ENCODE measurements at regions not wholly inside any gene's neighbourhood (a gene's known extent, or its start where the extent isn't known, plus 50 kb on each side); places are given as distances from the start of the nearest gene placed in this dataset.
A peak's percentile ranks its signal among the peaks of the same experiment; 100 is the strongest.
"Not testable (repeated sequence)": the region's sequence is repeated elsewhere in the genome, so short reads cannot be mapped to it uniquely, and the experiment has no call there.

DNA sequence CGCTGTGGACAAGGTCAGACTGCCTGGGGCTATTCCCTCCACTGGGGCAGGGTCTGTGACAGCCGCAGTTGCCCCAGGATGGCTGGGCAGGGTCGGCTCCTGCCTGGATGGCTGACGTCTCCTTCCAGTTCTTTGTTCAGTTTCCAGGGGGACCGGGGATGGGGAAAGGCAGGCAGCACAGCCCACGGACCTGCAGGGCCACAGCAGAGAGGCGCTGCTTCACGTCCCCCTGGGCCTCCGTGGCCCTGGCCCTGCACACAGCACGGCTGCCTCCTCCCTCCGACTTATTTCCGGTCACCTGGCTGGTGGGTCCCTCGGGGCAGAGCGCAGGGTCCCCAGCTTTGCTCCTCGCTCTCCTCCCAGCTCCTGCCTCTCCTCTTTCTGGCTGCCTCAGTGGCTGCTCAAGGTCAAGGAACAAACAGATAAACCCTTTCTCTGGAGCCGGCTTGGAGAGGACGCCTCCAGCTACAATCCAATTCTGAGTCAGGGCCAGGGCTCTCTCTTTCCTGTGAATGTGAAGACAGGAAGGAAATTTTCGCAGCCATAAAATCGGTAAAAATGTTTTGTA is 169.7 kb downstream of the C9orf50 start:
- Mint-ChIP-seq H3K27ac (no peak overlapping the region), H3K4me3 (no peak overlapping the region), H3K4me1 (ENCODE audit: low read depth) (peaks cover 5% of the 10 kb centered on the region), H3K36me3 (ENCODE audit: low read depth) (no peaks in the 10 kb centered on the region), H3K9me3 (no peaks in the 10 kb centered on the region), H3K27me3 (ENCODE audit: low read depth) (no peaks in the 10 kb centered on the region)
- DNase-seq: no peak
- CTCF ChIA-PET: interaction anchor here (1.5 kb wide), 1 partner anchor 133 kb away, joined by 3 read pairs; no protein-coding TSS in a partner anchor
- intact Hi-C loops (cut with micrococcal nuclease): no loop called here

GRCh38 chr9:129449066-129449465 is 171.8 kb downstream of the C9orf50 start:
- H3K36me3 Mint-ChIP-seq (ENCODE audit: low read depth): no peaks in the 10 kb centered on the region
- H3K9me3 Mint-ChIP-seq: no peaks in the 10 kb centered on the region
- peaks cover 2% of the 10 kb centered on the region for H3K4me1 Mint-ChIP-seq (ENCODE audit: low read depth)
- H3K27me3 Mint-ChIP-seq (ENCODE audit: low read depth): no peaks in the 10 kb centered on the region
- CTCF ChIA-PET: no interaction called here
- no peak for DNase-seq
- no peak overlapping the region for H3K4me3 Mint-ChIP-seq
- H3K27ac Mint-ChIP-seq: no peak overlapping the region
- intact Hi-C loops (cut with micrococcal nuclease): no loop called here

- intact Hi-C loops (cut with micrococcal nuclease): no loop called here
- H3K4me3 Mint-ChIP-seq: no peak overlapping the region
- no peaks in the 10 kb centered on the region for H3K4me1 Mint-ChIP-seq (ENCODE audit: low read depth)
- H3K27ac Mint-ChIP-seq: no peak overlapping the region
- no peaks in the 10 kb centered on the region for H3K36me3 Mint-ChIP-seq (ENCODE audit: low read depth)
- no peak for DNase-seq
- no peaks in the 10 kb centered on the region for H3K9me3 Mint-ChIP-seq
- CTCF ChIA-PET: interaction anchor here (0.9 kb wide), 1 partner anchor 315 kb away, joined by 3 read pairs; no protein-coding TSS in a partner anchor
- peaks cover 5% of the 10 kb centered on the region for H3K27me3 Mint-ChIP-seq (ENCODE audit: low read depth)
Measured at GRCh38 chr9:129446828-129447550, 173.9 kb downstream of the C9orf50 start.

- CTCF ChIA-PET: no interaction called here
Measured at GRCh38 chr9:129445794-129446306, 175.1 kb downstream of the C9orf50 start.

DNA sequence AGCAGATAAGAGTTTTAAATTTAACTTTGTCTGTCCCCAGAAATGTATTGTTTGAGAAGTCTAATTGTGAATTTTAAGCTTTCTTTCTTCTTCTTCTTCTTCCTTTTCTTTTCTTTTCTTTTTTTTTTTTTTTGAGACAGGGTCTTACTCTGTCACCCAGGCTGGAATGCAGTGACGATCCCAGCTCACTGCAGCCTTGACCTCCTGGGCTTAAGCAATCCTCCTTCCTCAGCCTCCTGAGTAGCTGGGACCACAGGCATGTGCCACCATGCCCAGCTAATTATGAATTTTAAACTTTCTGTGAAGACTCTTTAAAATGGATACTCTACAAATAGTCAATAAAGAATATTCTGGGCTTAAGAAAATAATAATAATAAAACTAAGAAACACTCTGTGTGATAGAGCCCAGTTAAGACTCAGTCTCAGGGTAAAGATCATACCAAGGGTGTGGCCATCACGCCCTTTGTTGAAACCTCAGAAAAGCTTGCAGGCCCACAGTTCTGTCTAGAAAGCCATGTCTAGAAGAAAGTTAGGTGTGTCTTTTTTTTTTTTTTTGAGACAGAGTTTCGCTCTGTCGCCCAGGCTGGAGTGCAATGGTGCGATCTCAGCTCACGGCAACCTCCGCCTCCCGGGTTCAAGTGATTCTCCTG is 177.3 kb downstream of the C9orf50 start:
- H3K36me3 Mint-ChIP-seq (ENCODE audit: low read depth); H3K27ac Mint-ChIP-seq; intact Hi-C loops (cut with micrococcal nuclease); H3K4me3 Mint-ChIP-seq; H3K4me1 Mint-ChIP-seq (ENCODE audit: low read depth); DNase-seq; H3K9me3 Mint-ChIP-seq: not testable (repeated sequence)
- H3K27me3 Mint-ChIP-seq (ENCODE audit: low read depth): peaks cover 23% of the 10 kb centered on the region
- CTCF ChIA-PET: interaction anchor here (0.7 to 1.3 kb wide), 3 partner anchors 11 to 45 kb away, joined by 3 to 4 read pairs (median 3); no protein-coding TSS in a partner anchor

More at GRCh38 chr9:129445794-129446306, 175.1 kb downstream of the C9orf50 start:
- H3K36me3 Mint-ChIP-seq (ENCODE audit: low read depth): no peaks in the 10 kb centered on the region
- H3K27ac Mint-ChIP-seq: no peak overlapping the region
- H3K27me3 Mint-ChIP-seq (ENCODE audit: low read depth): peaks cover 9% of the 10 kb centered on the region
- DNase-seq: no peak
- H3K9me3 Mint-ChIP-seq: no peaks in the 10 kb centered on the region
- no peak overlapping the region for H3K4me3 Mint-ChIP-seq
- no peaks in the 10 kb centered on the region for H3K4me1 Mint-ChIP-seq (ENCODE audit: low read depth)
- intact Hi-C loops (cut with micrococcal nuclease): no loop called here

GRCh38 chr9:129442803-129443511 is 177.9 kb downstream of the C9orf50 start:
- Mint-ChIP-seq H3K36me3 (ENCODE audit: low read depth) (no peaks in the 10 kb centered on the region), H3K4me1 (ENCODE audit: low read depth) (peaks cover 8% of the 10 kb centered on the region), H3K27ac (no peak overlapping the region), H3K27me3 (ENCODE audit: low read depth) (peaks cover 30% of the 10 kb centered on the region), H3K9me3 (no peaks in the 10 kb centered on the region), H3K4me3 (no peak overlapping the region)
- CTCF ChIA-PET: interaction anchor here (0.8 to 1.3 kb wide), 2 partner anchors 10 to 44 kb away, joined by 3 read pairs; no protein-coding TSS in a partner anchor
- no peak for DNase-seq
- intact Hi-C loops (cut with micrococcal nuclease): no loop called here

GRCh38 chr9:129441852-129442251 is 179.0 kb downstream of the C9orf50 start:
- no peak overlapping the region for H3K4me3 Mint-ChIP-seq

DNA sequence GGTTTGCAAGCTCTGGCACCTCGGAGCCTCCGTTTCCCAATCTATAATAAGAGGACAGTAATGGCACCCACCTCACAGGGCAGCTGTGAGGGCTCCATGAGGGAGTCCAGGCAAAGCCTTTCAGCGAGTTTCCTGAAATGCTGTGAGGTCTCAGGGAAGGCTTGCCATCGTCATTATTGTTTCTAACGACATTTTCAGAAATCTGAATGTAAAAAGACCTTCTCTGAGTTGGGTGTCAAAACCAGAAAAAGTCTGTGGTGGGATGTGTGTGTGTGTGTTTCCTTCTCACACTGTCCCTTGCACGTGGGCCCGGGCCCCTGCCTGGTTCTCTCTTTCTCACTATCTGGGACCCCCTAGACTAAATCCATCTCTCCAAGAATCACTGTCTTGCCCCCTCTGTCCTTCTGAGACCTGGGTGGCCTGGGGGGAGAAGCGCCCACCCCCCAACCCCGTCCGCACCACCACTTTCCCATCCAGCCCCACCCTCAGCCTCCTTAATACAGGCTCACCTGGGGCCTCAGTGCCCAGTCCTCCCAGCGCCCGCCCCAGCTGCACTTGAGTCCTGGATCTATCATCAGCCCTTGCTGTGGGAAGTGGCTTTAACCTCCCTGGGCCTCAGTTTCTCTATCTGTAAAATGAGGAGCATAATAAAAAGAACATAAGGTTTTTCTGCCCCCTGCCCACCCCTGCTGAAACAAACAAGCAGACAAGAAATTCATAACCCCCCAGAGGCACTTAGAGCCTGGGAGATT is 180.3 kb downstream of the C9orf50 start:
- peaks cover 17% of the 10 kb centered on the region for H3K4me1 Mint-ChIP-seq (ENCODE audit: low read depth)
- H3K27me3 Mint-ChIP-seq (ENCODE audit: low read depth): peaks cover 47% of the 10 kb centered on the region
- CTCF ChIA-PET: no interaction called here
- no peak for DNase-seq
- no peak overlapping the region for H3K4me3 Mint-ChIP-seq
- no peak overlapping the region for H3K27ac Mint-ChIP-seq
- H3K36me3 Mint-ChIP-seq (ENCODE audit: low read depth): no peaks in the 10 kb centered on the region
- H3K9me3 Mint-ChIP-seq: no peaks in the 10 kb centered on the region
- intact Hi-C loops (cut with micrococcal nuclease): no loop called here

More at GRCh38 chr9:129441852-129442251, 179.0 kb downstream of the C9orf50 start:
- H3K9me3 Mint-ChIP-seq: no peaks in the 10 kb centered on the region
- DNase-seq: no peak
- no peaks in the 10 kb centered on the region for H3K36me3 Mint-ChIP-seq (ENCODE audit: low read depth)
- CTCF ChIA-PET: interaction anchor here (0.7 kb wide), 1 partner anchor 19 kb away, joined by 5 read pairs; no protein-coding TSS in a partner anchor
- peaks cover 15% of the 10 kb centered on the region for H3K4me1 Mint-ChIP-seq (ENCODE audit: low read depth)
- intact Hi-C loops (cut with micrococcal nuclease): no loop called here
- peaks cover 37% of the 10 kb centered on the region for H3K27me3 Mint-ChIP-seq (ENCODE audit: low read depth)
- no peak overlapping the region for H3K27ac Mint-ChIP-seq

GRCh38 chr9:129439242-129439641 is 181.7 kb downstream of the C9orf50 start:
- no peak for DNase-seq
- no peaks in the 10 kb centered on the region for H3K36me3 Mint-ChIP-seq (ENCODE audit: low read depth)
- intact Hi-C loops (cut with micrococcal nuclease): no loop called here
- H3K9me3 Mint-ChIP-seq: no peaks in the 10 kb centered on the region
- H3K27me3 Mint-ChIP-seq (ENCODE audit: low read depth): peaks cover 49% of the 10 kb centered on the region
- H3K4me1 Mint-ChIP-seq (ENCODE audit: low read depth): peaks cover 17% of the 10 kb centered on the region
- CTCF ChIA-PET: no interaction called here
- no peak overlapping the region for H3K27ac Mint-ChIP-seq
- H3K4me3 Mint-ChIP-seq: no peak overlapping the region

- no peaks in the 10 kb centered on the region for H3K36me3 Mint-ChIP-seq (ENCODE audit: low read depth)
- peaks cover 44% of the 10 kb centered on the region for H3K27me3 Mint-ChIP-seq (ENCODE audit: low read depth)
- H3K4me1 Mint-ChIP-seq (ENCODE audit: low read depth): peaks cover 17% of the 10 kb centered on the region
- DNase-seq: no peak
- H3K27ac Mint-ChIP-seq: no peak overlapping the region
- peak overlapping the region; percentile 50 for H3K4me3 Mint-ChIP-seq
- CTCF ChIA-PET: no interaction called here
- no peaks in the 10 kb centered on the region for H3K9me3 Mint-ChIP-seq
- intact Hi-C loops (cut with micrococcal nuclease): no loop called here
Measured at GRCh38 chr9:129437626-129438323, 183.1 kb downstream of the C9orf50 start.
